ENCODE measurements at regions not wholly inside any gene's neighbourhood (a gene's known extent, or its start where the extent isn't known, plus 50 kb on each side); places are given as distances from the start of the nearest gene placed in this dataset.

DNA sequence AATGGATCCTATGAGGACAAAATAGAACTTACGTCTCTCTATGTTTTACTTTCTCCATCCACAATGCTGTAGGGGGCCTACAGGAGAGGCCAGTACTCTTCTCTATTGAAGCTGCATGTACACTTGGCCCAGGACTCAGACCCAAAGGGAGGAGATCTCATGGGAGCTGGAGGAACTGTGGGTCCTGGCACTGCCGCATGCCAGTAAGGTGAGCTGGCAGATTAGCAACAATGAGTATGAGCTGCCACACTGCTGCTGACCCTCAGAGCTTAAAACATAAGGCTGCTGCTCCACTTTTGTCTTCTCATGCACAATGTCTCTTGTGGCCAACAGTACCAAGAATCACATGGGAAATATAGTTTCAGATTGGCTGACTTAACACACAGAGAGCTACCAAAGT lies 57.8 kb upstream of the TBC1D5 start:
- intact Hi-C loops (cut with micrococcal nuclease; ENCODE audit: unreplicated experiment), result no loop called here
- Histone ChIP-seq H3K4me1 (ENCODE audit: insufficient read depth, low read length, poor library complexity, severe bottlenecking) (no peaks in the 10 kb centered on the region), H3K9me2 (ENCODE audit: insufficient read depth, low read length) (no peaks in the 10 kb centered on the region), H3K36me3 (ENCODE audit: insufficient read depth, low read length) (no peaks in the 10 kb centered on the region), H3K4me2 (ENCODE audit: low read length) (no peak overlapping the region), H3K4me3 (ENCODE audit: low read depth, low read length, poor library complexity, severe bottlenecking) (no peak overlapping the region), H3K9me3 (ENCODE audit: low read length) (no peaks in the 10 kb centered on the region), H3K27ac (ENCODE audit: low read depth, low read length, poor library complexity, severe bottlenecking) (no peak overlapping the region), H2AFZ (ENCODE audit: low read length) (no peak overlapping the region), H3K79me2 (ENCODE audit: insufficient read depth, low read depth, low read length) (no peaks in the 10 kb centered on the region), H4K20me1 (ENCODE audit: insufficient read depth, low read length) (no peaks in the 10 kb centered on the region)
- no TSS peak for BruUV-seq (replicated peaks)
- CTCF ChIA-PET (ENCODE audit: unreplicated experiment), result no interaction called here
- TF ChIP-seq EZH2phosphoT487 (IDR thresholded peaks at IDR 0.05; ENCODE audit: borderline replicate concordance, low read depth, low read length), result no peak
- TF ChIP-seq, protein P1, sequence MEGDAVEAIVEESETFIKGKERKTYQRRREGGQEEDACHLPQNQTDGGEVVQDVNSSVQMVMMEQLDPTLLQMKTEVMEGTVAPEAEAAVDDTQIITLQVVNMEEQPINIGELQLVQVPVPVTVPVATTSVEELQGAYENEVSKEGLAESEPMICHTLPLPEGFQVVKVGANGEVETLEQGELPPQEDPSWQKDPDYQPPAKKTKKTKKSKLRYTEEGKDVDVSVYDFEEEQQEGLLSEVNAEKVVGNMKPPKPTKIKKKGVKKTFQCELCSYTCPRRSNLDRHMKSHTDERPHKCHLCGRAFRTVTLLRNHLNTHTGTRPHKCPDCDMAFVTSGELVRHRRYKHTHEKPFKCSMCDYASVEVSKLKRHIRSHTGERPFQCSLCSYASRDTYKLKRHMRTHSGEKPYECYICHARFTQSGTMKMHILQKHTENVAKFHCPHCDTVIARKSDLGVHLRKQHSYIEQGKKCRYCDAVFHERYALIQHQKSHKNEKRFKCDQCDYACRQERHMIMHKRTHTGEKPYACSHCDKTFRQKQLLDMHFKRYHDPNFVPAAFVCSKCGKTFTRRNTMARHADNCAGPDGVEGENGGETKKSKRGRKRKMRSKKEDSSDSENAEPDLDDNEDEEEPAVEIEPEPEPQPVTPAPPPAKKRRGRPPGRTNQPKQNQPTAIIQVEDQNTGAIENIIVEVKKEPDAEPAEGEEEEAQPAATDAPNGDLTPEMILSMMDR (conservative IDR thresholded peaks at IDR 0.05; ENCODE audit: low read length), result no peak
- POLR2A ChIA-PET, result interaction anchor here (0.7 to 1.3 kb wide), 4 partner anchors 8 to 18 kb away, joined by 3 to 4 read pairs (median 4); no protein-coding TSS in a partner anchor
- no peak for DNase-seq (ENCODE audit: low spot score)

DNA sequence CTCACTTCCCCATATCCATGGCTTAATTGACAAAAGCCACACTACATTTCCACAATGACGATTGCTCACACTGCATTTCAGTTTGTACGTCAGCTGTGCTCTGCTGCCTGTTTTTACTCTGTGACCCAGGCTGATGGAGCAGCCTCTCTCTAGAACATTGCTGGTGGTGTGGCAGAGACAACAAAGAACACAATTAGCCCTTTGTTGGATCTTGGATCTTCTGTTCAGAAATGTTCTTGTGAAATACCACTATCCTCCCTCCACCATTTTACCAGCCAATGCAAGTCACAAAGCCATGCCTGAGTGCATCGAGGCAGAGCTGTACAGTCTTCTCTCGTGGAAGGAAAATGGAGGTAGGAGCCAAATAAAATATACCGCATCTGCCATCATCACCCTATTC lies 56.9 kb upstream of the TBC1D5 start:
- no peak overlapping the region for H3K4me3 ChIP-seq (ENCODE audit: low read depth, low read length, poor library complexity, severe bottlenecking)
- intact Hi-C loops (cut with micrococcal nuclease; ENCODE audit: unreplicated experiment), result no loop called here
- H3K36me3 ChIP-seq (ENCODE audit: insufficient read depth, low read length), result no peaks in the 10 kb centered on the region
- H2AFZ ChIP-seq (ENCODE audit: low read length), result no peak overlapping the region
- TF ChIP-seq, protein P1 (conservative IDR thresholded peaks at IDR 0.05; ENCODE audit: low read length), result no peak
- no peak for TF ChIP-seq EZH2phosphoT487 (IDR thresholded peaks at IDR 0.05; ENCODE audit: borderline replicate concordance, low read depth, low read length)
- H3K4me2 ChIP-seq (ENCODE audit: low read length), result no peak overlapping the region
- no peak overlapping the region for H3K27ac ChIP-seq (ENCODE audit: low read depth, low read length, poor library complexity, severe bottlenecking)
- no peaks in the 10 kb centered on the region for H4K20me1 ChIP-seq (ENCODE audit: insufficient read depth, low read length)
- no peaks in the 10 kb centered on the region for H3K4me1 ChIP-seq (ENCODE audit: insufficient read depth, low read length, poor library complexity, severe bottlenecking)
- H3K9me2 ChIP-seq (ENCODE audit: insufficient read depth, low read length), result no peaks in the 10 kb centered on the region
- ChIA-PET CTCF (ENCODE audit: unreplicated experiment) (no interaction called here), POLR2A (no interaction called here)
- DNase-seq (ENCODE audit: low spot score), result no peak
- BruUV-seq (replicated peaks), result no TSS peak
- H3K79me2 ChIP-seq (ENCODE audit: insufficient read depth, low read depth, low read length), result no peaks in the 10 kb centered on the region
- H3K9me3 ChIP-seq (ENCODE audit: low read length), result no peaks in the 10 kb centered on the region

DNA sequence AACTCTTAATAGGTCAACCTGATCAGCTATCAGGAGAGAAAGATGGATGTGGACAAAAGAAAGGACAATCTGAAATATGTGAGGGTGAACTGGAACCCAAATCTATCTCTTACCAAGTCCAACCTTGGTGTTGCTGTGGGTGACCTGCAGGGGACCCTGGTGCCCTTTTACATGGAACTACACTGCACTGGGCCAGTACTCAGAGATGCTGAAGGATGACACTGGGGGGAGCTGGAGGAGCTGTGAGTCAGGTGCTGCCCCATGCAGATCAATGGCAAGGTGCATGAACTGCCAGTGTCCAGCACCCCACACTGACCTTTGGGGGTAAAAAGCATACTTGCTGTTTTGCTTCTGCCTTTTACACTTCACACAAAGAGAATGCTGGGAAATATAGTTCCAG lies 55.6 kb upstream of the TBC1D5 start:
- intact Hi-C loops (cut with micrococcal nuclease; ENCODE audit: unreplicated experiment), result no loop called here
- Histone ChIP-seq H3K9me3 (ENCODE audit: low read length) (no peaks in the 10 kb centered on the region), H3K4me1 (ENCODE audit: insufficient read depth, low read length, poor library complexity, severe bottlenecking) (no peaks in the 10 kb centered on the region), H3K9me2 (ENCODE audit: insufficient read depth, low read length) (no peaks in the 10 kb centered on the region), H2AFZ (ENCODE audit: low read length) (no peak overlapping the region), H3K79me2 (ENCODE audit: insufficient read depth, low read depth, low read length) (no peaks in the 10 kb centered on the region), H4K20me1 (ENCODE audit: insufficient read depth, low read length) (no peaks in the 10 kb centered on the region), H3K4me2 (ENCODE audit: low read length) (no peak overlapping the region), H3K27ac (ENCODE audit: low read depth, low read length, poor library complexity, severe bottlenecking) (no peak overlapping the region), H3K36me3 (ENCODE audit: insufficient read depth, low read length) (no peaks in the 10 kb centered on the region), H3K4me3 (ENCODE audit: low read depth, low read length, poor library complexity, severe bottlenecking) (no peak overlapping the region)
- DNase-seq (ENCODE audit: low spot score), result peak; percentile 8
- no TSS peak for BruUV-seq (replicated peaks)
- CTCF ChIA-PET (ENCODE audit: unreplicated experiment), result interaction anchor here (1.0 kb wide), 1 partner anchor 44 kb away, joined by 3 read pairs; no protein-coding TSS in a partner anchor
- TF ChIP-seq, protein P1 (conservative IDR thresholded peaks at IDR 0.05; ENCODE audit: low read length), result peak; percentile 36
- no peak for TF ChIP-seq EZH2phosphoT487 (IDR thresholded peaks at IDR 0.05; ENCODE audit: borderline replicate concordance, low read depth, low read length)
- POLR2A ChIA-PET, result no interaction called here
